OCI-M2 (cell line): ENCODE measurements at regions not wholly inside any gene's neighbourhood (a gene's known extent, or its start where the extent isn't known, plus 50 kb on each side); places are given as distances from the start of the nearest gene placed in this dataset.

Experiments used
- DNase-seq: peaks from one replicate; lab custom pipeline; 2025; ENCODE audit not compliant: unreplicated experiment; lab: John Stamatoyannopoulos, UW

- DNase-seq, result no peak
Observed at GRCh38 chr15:38692789-38693062, 128.1 kb upstream of the RASGRP1 start.

GRCh38 chr15:38695249-38696108 is 130.9 kb upstream of the RASGRP1 start:
- DNase-seq, result no peak

- DNase-seq, result no peak
Observed at GRCh38 chr15:38696109-38696727, 131.6 kb upstream of the RASGRP1 start.

GRCh38 chr15:38696790-38697495 is 132.3 kb upstream of the RASGRP1 start:
- DNase-seq, result no peak

GRCh38 chr15:38698254-38698653 is 133.6 kb upstream of the RASGRP1 start:
- DNase-seq, result no peak

- DNase-seq, result no peak
Observed at GRCh38 chr15:38699633-38700230, 135.1 kb upstream of the RASGRP1 start.

- DNase-seq, result no peak
Observed at GRCh38 chr15:38701149-38701548, 136.5 kb upstream of the RASGRP1 start.

GRCh38 chr15:38702178-38702912 is 137.7 kb upstream of the RASGRP1 start:
- DNase-seq, result no peak

- DNase-seq, result no peak
Observed at GRCh38 chr15:38705436-38706219, 141.0 kb upstream of the RASGRP1 start.

GRCh38 chr15:38706956-38707355 is 142.3 kb upstream of the RASGRP1 start:
- DNase-seq, result no peak

- no peak for DNase-seq
Observed at GRCh38 chr15:38707802-38708671, 143.4 kb upstream of the RASGRP1 start.

GRCh38 chr15:38708672-38709180 is 144.1 kb upstream of the RASGRP1 start:
- no peak for DNase-seq

- DNase-seq, result no peak
Observed at GRCh38 chr15:38709196-38709595, 144.6 kb upstream of the RASGRP1 start.

- DNase-seq, result no peak
Observed at GRCh38 chr15:38714309-38715072, 149.9 kb upstream of the RASGRP1 start.

GRCh38 chr15:38720893-38721567 is 156.4 kb upstream of the RASGRP1 start:
- DNase-seq, result no peak

- no peak for DNase-seq
Observed at GRCh38 chr15:38721568-38721945, 156.9 kb upstream of the RASGRP1 start.

GRCh38 chr15:38722236-38722635 is 157.6 kb upstream of the RASGRP1 start:
- no peak for DNase-seq

GRCh38 chr15:38724827-38725226 is 160.2 kb upstream of the RASGRP1 start:
- DNase-seq, result no peak
